Stimulated activated CD4-positive, alpha-beta T cell treated with anti-CD3 and anti-CD28 coated beads, Interleukin-2, amount 100 ng/mL, for 24 hours (primary cell): ENCODE measurements at regions not wholly inside any gene's neighbourhood (a gene's known extent, or its start where the extent isn't known, plus 50 kb on each side); places are given as distances from the start of the nearest gene placed in this dataset.
"Not testable (repeated sequence)": the region's sequence is repeated elsewhere in the genome, so short reads cannot be mapped to it uniquely, and the experiment has no call there.

ENCODE experiments used
- DNase-seq, 2 donors: peaks; one replicate each; pipeline ENCODE4 v3.0.0-alpha.2; 2020

- DNase-seq = no peak
These were observed 85.1 kb downstream of the GNL3L start for GRCh38 chrX:54615109-54615508.

DNA sequence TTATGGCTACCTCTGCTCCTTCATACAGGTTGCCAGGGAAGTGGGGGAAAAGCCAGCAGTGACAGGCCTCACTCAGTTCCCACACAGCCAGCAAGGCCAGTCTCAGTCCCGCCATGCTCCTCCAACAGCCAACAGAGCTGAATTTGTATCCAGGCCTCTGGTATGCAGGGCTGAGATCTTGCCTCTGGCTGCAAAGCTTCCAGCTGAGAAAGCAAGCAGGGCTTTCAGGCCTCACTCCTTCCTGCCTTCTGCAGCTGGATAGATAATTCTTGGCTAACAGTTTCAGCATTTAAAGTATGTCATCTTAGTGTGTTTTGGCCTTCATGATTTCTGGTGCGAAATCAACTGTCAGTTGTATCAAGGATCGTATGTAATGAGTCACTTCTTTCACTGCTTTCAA is 103.6 kb downstream of the GNL3L start:
- no peak for DNase-seq

- no peak for DNase-seq
These were observed 109.0 kb downstream of the GNL3L start for GRCh38 chrX:54639018-54639345.

GRCh38 chrX:54639346-54640102 is 109.5 kb downstream of the GNL3L start:
- peak; percentile 92 to 93 for DNase-seq

- DNase-seq = no peak
These were observed 110.2 kb downstream of the GNL3L start for GRCh38 chrX:54640103-54640690.

GRCh38 chrX:54640736-54641135 is 110.7 kb downstream of the GNL3L start:
- DNase-seq = no peak

GRCh38 chrX:54641530-54641929 is 111.5 kb downstream of the GNL3L start:
- no peak for DNase-seq

- DNase-seq = not testable (repeated sequence)
These were observed 117.6 kb downstream of the GNL3L start for GRCh38 chrX:54647607-54648006.

DNA sequence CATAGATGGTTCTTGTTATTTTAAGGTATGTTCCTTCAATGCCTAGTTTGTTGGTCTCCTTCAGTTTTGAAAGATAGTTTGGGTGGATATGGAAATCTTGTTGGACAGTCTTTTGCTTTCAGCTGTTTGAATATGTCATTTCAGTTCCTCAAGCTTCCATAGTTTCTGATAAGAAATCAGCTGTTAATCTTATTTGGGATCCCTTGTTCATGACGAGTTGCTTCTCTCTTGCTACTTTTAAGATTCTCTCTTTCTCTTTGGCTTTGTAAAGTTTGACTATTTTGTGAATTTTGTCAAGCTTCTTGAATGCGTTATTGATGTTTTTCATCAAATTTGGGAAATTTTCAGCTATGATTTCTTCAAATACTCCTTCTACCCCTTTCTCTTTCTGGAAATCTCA is 129.5 kb downstream of the GNL3L start:
- DNase-seq = no peak

GRCh38 chrX:54675762-54676161 is 122.3 kb downstream of the ITIH6 start:
- DNase-seq = no peak

DNA sequence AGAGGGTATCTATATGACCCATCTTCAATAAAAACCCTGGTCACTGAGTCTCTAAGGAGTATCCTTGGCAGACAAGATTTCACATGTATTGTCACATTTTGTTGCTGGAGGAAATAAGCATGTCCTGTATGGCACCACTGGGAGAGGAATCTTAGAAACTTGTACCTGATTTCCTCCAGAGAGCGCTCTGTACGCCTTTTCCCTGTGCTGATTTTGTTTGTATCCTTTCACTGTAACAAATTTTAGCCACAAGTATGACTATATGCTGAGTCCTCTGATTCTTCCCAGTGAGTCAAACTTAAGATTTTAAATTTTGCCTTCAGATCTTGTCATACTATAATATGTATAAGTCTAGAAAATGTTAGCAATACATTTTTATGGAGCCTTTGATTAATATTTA is 102.8 kb downstream of the ITIH6 start:
- no peak for DNase-seq

DNA sequence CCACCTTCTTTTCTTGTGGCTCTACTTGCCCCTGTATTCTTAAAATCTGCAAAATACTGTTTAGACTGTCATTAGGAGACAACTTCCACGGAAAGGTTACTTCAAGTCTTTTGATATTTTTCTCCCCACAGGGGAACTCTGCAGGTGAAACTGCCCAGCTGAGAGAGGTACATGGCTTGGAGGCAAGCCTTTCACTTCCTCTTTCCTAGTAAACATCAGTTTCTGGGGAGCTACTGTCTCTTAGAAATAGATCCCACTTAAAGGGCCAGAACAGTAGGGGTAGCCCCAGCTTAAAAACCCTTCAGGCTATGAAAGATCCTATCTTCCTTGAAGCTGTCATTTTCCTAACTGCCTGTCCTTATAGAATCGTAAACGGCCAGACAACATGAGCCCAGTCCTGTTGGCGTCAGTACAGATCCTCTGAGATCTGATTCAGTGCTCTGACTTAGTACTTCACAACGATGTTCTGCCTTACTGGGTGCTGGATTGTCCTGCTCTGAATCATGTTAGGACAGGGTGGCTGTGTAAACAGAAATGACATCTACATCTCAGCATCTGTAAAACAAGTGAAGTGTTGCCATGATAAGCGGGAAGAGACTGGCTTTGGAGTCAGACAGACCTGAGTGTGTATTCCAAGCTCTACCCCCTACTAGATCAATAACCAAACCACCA is 102.1 kb downstream of the ITIH6 start:
- no peak for DNase-seq
